PFSK-1 (cell line): ENCODE measurements at regions not wholly inside any gene's neighbourhood (a gene's known extent, or its start where the extent isn't known, plus 50 kb on each side); places are given as distances from the start of the nearest gene placed in this dataset.

Source experiments
- FOXP2 ChIP-seq: optimal IDR thresholded peaks from 2 replicates; pipeline ENCODE3; 2011; ENCODE audit warnings: borderline replicate concordance, control low read depth, inconsistent platforms; ENCODE audit not compliant: insufficient read depth; ENCODE audit errors: extremely low read length, extremely low read depth
- POLR2AphosphoS5 ChIP-seq: IDR thresholded peaks from 2 replicates; pipeline ENCODE4 v1.6.1; 2012; ENCODE audit warnings: low read depth, mild to moderate bottlenecking, control low read depth, low read length, moderate library complexity
- SIN3A ChIP-seq: IDR thresholded peaks from 2 replicates; pipeline ENCODE4 v1.6.1; 2012; ENCODE audit warnings: mild to moderate bottlenecking, low read length, moderate library complexity, borderline replicate concordance; ENCODE audit not compliant: insufficient read depth
- TAF1 ChIP-seq: IDR thresholded peaks from 2 replicates; pipeline ENCODE4 v1.6.1; 2012; ENCODE audit warnings: low read length, control low read depth, borderline replicate concordance; ENCODE audit not compliant: insufficient read depth
- TF ChIP-seq, protein P1 (sequence below), 2 experiments: IDR thresholded peaks; 2 replicates each; pipeline versions ENCODE4 v1.6.1 to v1.8.0; 2011 to 2012; ENCODE audit warnings: low read depth in 2 of 2, low read length in 2 of 2, control low read depth in 1 of 2, inconsistent platforms in 1 of 2, mild to moderate bottlenecking in 1 of 2, moderate library complexity in 1 of 2; ENCODE audit not compliant: insufficient read depth in 1 of 2

GRCh38 chr10:90125456-90126255, 424.3 kb downstream of the KIF20B start:
- TF ChIP-seq, protein P1, sequence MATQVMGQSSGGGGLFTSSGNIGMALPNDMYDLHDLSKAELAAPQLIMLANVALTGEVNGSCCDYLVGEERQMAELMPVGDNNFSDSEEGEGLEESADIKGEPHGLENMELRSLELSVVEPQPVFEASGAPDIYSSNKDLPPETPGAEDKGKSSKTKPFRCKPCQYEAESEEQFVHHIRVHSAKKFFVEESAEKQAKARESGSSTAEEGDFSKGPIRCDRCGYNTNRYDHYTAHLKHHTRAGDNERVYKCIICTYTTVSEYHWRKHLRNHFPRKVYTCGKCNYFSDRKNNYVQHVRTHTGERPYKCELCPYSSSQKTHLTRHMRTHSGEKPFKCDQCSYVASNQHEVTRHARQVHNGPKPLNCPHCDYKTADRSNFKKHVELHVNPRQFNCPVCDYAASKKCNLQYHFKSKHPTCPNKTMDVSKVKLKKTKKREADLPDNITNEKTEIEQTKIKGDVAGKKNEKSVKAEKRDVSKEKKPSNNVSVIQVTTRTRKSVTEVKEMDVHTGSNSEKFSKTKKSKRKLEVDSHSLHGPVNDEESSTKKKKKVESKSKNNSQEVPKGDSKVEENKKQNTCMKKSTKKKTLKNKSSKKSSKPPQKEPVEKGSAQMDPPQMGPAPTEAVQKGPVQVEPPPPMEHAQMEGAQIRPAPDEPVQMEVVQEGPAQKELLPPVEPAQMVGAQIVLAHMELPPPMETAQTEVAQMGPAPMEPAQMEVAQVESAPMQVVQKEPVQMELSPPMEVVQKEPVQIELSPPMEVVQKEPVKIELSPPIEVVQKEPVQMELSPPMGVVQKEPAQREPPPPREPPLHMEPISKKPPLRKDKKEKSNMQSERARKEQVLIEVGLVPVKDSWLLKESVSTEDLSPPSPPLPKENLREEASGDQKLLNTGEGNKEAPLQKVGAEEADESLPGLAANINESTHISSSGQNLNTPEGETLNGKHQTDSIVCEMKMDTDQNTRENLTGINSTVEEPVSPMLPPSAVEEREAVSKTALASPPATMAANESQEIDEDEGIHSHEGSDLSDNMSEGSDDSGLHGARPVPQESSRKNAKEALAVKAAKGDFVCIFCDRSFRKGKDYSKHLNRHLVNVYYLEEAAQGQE (IDR thresholded peaks at IDR 0.05; ENCODE audit: insufficient read depth in 1 of 2, low read depth in 2 of 2, low read length in 2 of 2) = no peak
- TF ChIP-seq TAF1 = no peak
- no peak for TF ChIP-seq FOXP2
- no peak for TF ChIP-seq SIN3A
- TF ChIP-seq POLR2AphosphoS5 = no peak

DNA sequence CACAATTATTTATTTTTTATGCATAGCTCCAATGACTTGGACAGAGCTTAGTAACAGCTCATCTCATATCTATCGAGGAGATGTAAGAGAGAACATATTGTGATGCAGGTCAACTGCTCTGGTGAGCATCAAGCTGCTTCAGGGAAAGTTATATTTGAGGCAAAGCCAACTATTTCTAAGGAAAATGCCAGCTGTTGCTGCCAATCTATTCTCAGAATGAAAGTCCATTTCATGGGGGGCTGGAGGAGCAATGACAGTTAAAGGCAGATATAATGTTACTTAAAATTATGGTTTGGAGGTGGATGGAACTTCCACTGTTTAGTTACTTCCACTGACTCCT, 424.8 kb downstream of the KIF20B start:
- TF ChIP-seq, protein P1 (IDR thresholded peaks at IDR 0.05; ENCODE audit: insufficient read depth in 1 of 2, low read depth in 2 of 2, low read length in 2 of 2) = no peak
- no peak for TF ChIP-seq SIN3A
- no peak for TF ChIP-seq TAF1
- TF ChIP-seq POLR2AphosphoS5 = no peak
- no peak for TF ChIP-seq FOXP2

DNA sequence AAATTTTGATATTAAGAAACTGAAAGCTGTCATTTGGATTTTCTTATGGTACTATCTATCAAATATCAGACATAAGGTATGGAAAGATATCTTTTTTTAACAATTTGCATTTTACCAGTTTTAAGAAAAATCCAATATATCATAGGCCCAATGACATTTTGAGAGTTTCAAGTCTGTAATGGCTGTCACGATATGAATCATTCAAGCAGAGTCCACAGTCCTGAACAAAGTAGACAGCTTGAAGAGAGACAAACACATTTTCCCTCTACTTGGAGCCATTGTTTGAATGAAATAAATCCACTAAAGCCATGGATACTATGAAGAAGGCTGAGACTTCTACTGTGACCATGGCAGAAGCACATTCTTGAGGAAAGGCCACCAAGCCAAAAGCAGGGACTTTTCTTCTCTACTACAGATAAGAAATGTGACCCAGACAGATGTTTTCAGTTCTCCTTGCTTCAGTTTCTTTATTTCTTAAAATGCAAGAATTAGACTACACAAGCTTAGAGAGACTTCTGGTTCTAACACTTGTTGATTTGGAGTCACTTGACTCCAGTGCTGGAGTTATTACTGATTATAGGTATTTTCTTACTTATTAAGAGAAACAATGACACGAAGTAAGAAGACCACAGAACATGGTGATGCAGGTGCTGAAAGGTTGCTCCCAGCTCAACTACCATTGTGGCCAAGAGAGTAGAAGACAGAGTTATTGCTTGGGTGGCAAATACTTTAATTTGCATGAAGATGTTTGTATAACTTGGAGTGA, 429.1 kb downstream of the KIF20B start:
- TF ChIP-seq SIN3A (no peak), TAF1 (no peak), POLR2AphosphoS5 (no peak), FOXP2 (no peak)
- TF ChIP-seq, protein P1 (IDR thresholded peaks at IDR 0.05; ENCODE audit: insufficient read depth in 1 of 2, low read depth in 2 of 2, low read length in 2 of 2) = no peak

DNA sequence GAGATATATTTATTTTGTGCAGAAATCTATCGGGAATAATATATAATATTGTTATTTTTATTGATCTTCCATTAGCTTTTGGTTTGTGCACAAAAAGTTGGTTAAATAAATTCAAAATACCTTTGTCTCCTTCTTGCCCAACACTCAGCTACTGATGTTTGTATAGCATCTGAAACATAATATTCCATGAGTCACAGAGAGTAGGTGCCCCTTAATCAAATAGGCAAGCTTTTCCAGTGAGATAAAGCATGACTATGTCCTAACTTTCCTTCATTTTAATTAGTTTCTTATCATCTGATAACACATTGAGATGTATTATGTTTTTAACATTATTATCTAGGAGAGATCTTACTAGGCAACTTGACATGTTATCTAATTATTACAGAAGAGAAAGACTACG, 432.2 kb downstream of the KIF20B start:
- no peak for TF ChIP-seq POLR2AphosphoS5
- TF ChIP-seq SIN3A = no peak

- no peak for TF ChIP-seq POLR2AphosphoS5
- TF ChIP-seq, protein P1 (IDR thresholded peaks at IDR 0.05; ENCODE audit: insufficient read depth in 1 of 2, low read depth in 2 of 2, low read length in 2 of 2) = no peak
These were observed 435.4 kb downstream of the KIF20B start for GRCh38 chr10:90136731-90137316.
